ENCODE measurements at regions not wholly inside any gene's neighbourhood (a gene's known extent, or its start where the extent isn't known, plus 50 kb on each side); places are given as distances from the start of the nearest gene placed in this dataset.
"Not testable (repeated sequence)": the region's sequence is repeated elsewhere in the genome, so short reads cannot be mapped to it uniquely, and the experiment has no call there.

GRCh38 chr4:49626478-49626877, 640.4 kb downstream of the CWH43 start:
- DNase-seq; H3K4me1 ChIP-seq (ENCODE audit: control insufficient read depth in 1 of 2, insufficient read depth in 2 of 2, low read length in 2 of 2); H3K27me3 ChIP-seq (ENCODE audit: control insufficient read depth in 1 of 2, insufficient read depth in 2 of 2, low read length in 1 of 2); H3K36me3 ChIP-seq (ENCODE audit: control insufficient read depth in 1 of 2, insufficient read depth in 2 of 2, low read length in 1 of 2); intact Hi-C loops (cut with DNase I); H3K9me3 ChIP-seq (ENCODE audit: control insufficient read depth, low read length); ATAC-seq (ENCODE audit: low FRiP score); H3K27ac ChIP-seq (ENCODE audit: low read depth in 1 of 2, low read length in 2 of 2); H3K4me3 ChIP-seq (ENCODE audit: low read length in 2 of 2): not testable (repeated sequence)
- 72 to 80% methylated on average over 9 to 12 of the region's 12 CpGs for WGBS, 2 donors
